ENCODE measurements at regions not wholly inside any gene's neighbourhood (a gene's known extent, or its start where the extent isn't known, plus 50 kb on each side); places are given as distances from the start of the nearest gene placed in this dataset.

DNA sequence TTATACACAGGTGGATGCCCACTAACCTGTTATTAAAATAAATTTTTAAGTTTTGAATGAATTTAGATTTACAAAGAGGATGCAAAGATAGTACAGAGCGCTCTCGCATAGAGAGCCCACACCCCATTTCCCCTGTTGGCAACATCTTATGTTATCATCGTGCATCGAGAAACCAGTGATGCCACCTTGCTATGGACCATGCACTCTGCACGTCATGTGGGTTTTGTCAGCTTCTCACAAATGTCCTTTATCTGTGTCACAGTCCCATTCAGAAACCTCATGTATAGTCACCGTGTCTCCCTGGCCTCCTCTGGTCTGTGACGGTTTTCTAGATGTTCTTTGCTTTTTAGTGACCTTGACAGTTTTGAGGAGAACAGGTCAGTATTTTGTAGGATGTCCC, 60.0 kb downstream of the ING1 start:
- no peak for DNase-seq (ENCODE audit: low read depth)

DNA sequence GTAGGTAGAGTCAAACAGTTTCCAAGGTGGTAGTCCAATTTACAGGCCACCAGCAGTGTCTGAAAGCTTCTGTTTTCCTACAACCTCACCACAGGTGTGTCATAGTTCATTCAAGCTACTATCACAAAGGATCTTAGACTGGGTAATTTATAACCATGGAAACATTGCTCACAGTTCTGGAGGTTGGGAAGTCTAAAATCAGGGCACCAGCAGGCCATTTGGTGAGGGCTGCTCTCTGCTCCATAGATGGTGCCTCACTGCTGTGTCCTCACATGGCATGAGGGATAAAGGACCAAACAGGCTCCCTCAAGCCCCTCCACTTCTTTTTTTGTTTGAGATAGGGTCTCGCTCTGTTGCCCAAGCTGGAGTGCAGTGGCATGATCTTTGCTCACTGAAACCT, 60.6 kb downstream of the ING1 start:
- DNase-seq (ENCODE audit: low read depth) = no peak

DNA sequence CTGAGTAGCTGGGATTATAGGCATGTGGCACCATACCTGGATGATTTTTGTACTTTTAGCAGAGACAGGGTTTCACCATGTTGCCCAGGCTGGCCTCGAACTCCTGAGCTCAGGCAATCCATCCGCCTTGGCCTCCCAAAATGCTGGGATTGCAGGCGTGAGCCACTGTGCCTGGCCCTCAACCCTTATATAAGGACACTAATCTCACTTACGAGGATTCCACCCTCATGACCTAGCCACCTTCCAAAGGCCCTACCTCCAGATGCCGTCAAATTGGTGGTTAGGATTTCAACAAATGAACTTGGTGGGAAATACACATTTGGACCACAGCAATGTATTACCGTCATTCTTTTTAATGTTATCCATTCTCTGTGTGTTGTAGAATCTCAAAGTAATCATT, 61.0 kb downstream of the ING1 start:
- DNase-seq (ENCODE audit: low read depth) = no peak

DNA sequence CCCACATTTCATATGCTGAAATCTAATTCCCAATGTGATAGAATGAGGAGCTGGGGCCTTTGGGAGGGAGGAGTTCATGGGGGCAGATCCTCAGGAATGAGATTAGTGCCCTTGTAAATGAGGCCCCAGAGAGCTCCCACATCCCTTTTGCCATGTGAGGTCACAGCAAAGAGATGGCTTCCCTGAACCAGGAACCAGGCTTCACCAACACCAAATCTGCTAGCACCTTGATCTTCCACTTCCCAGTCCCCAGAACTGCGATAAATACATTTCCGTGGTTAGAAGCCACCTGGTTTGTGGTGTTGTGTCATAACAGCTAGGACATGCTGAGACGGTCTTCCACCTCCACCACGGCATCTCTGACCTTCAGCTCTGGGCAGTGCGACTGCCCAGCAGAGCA, 62.1 kb downstream of the ING1 start:
- DNase-seq (ENCODE audit: low read depth) = no peak

DNA sequence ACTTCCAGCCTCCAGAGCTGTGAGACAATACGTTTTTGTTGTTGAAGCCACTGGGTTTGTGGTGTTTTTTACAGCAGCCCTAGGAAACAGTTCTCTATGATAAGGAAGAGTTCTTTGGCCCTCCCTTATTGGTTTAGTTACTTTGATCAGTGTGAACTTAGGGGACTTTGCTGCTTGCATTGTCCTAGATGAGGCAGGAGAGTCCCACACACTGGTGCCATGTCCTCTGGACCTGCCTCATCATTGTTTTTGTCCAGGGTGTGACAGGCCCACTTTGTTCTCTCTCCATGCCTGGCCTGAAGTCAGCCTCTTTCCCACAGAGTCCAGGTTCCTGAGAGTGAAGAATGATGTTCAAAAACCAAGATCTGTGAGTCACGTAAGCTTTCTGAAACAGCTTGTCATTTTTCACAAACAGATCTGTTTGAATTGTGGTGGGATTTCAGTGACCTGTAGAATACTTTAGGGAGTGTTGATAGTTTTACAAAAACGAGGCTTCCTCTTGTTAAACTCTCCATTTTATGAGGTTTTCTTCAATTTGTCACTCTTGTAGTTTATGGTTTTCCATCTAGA, 63.8 kb downstream of the ING1 start:
- DNase-seq (ENCODE audit: low read depth) = no peak

DNA sequence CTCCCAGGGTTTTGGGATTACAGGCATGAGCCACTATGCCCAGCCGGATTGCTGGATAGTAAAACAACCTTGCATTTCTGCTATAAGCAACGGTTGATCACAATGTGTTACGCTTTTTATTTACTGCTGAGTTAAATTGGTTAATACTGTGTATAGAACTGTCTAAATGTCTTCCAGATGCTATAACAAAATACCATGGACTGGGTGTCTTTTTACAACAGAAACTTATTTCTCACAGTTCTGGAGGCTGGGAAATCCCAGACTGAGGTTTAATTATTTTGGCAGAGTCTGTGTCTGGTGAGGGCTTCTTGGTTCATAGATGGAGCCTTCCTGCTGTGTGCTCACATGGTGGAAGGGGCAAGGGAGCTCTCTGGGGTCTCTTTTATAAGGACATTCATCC, 65.5 kb downstream of the ING1 start:
- no peak for DNase-seq (ENCODE audit: low read depth)

DNA sequence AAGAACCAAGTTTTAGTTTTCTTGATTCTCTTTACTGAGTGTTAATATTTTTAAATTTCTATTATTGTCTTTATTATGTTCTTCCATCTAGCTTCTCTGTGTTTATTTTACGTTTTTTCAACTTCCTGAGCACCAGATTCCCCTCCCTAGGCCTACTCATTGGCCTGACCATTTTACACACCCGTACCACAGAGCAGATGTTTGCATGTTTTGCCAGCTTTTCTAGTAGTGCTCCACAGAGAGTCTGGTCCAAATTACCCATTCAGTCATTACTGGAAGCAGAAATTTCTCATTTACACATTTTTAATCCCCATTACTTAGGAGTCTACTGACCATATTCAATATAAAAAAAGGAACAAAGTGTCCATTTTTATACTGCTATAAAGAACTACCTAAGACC, 66.9 kb downstream of the ING1 start:
- DNase-seq (ENCODE audit: low read depth) = no peak

DNA sequence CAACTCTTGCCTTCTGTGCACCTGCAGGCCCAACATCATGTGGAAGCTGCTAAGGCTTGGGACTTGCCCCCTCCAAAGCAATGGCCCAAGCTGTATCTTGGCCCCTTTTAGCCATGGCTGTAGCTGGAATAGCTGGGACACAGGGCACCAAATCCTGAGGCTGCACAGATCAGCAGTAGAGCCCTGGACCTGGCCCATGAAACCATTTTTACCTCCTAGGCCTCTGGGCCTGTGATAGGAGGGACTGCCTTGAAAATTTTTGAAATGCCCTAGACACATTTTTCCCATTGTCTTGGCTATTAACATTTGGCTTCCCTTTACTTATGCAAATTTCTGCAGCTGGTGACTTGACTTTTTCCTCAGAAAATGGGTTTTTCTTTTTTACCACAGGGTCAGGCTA, 68.7 kb downstream of the ING1 start:
- DNase-seq (ENCODE audit: low read depth) = no peak

DNA sequence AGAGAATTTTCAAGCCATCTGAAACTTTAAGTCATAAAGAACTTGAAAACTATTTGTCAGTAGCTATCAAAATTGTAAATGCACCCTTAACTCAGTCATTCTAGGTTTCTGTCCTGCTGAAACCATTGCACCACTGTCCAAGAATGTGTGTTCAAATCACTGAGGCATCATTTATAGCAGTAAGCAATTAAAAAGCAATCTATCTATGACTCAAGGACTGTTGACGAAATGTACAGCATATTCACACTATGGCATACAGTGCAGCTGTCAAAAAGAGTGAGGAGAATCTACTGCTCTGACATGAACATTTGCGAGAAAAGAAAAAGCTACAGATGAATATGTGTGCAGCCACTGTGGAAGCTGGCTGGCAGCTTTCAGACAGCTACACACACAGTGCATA, 71.2 kb downstream of the ING1 start:
- no peak for DNase-seq (ENCODE audit: low read depth)

DNA sequence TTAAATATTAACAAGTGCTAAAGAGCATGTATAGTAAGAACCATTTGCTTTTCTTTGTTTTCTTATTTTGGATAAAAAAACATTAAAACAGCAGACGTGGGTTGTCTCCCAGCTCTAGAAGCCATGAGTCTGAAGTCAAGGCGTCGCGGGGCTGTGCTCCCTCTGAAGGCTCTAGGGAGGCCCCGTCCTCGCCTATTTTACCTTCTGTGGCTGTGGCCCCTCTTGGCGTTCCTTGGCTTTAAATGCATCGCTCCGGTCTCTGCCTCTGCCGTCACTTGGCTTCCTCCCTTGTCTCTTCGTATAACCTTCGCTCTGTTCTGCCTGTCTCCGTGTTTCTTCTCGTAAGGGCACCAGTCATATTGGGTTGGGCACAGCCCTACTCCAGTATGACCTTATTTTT, 75.3 kb downstream of the ING1 start:
- DNase-seq (ENCODE audit: low read depth) = no peak

DNA sequence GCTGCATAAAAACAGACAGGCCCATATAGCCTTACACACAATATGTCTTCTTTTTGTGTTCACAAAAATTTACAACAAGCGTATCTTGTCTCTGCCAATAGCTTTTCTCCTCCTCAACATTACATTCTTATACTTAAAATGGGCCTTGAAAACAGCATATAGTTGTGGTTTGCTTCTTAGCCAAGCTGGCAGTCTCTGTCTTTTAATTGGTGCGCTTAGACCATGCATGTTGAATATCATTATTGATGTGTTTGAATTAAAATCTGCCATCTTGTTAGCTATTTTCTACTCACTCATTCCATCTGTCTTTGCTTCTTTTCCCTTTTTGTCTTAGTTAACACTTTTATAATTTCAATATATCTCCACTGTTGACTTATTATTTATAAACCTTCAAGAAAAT, 76.4 kb downstream of the ING1 start:
- no peak for DNase-seq (ENCODE audit: low read depth)

DNA sequence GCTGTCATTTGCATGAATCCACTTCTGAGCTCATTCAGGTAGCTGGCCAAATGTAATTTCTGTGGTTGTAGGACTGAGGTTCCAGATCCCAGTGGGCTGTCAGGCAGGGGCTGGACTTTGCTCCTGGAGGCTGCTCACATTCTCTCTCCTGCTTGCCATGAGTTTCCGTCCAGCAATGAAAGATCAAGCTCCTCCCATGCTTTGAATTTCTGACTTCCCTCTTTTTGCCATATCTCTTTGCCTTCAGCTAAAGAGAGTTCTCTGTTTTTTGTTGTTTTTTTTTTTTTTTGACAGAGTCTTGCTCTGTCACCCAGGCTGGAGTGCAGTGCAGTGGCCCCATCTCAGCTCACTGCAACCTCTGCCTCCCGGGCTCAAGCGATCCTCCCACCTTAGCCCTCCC, 76.9 kb downstream of the ING1 start:
- no peak for DNase-seq (ENCODE audit: low read depth)

DNA sequence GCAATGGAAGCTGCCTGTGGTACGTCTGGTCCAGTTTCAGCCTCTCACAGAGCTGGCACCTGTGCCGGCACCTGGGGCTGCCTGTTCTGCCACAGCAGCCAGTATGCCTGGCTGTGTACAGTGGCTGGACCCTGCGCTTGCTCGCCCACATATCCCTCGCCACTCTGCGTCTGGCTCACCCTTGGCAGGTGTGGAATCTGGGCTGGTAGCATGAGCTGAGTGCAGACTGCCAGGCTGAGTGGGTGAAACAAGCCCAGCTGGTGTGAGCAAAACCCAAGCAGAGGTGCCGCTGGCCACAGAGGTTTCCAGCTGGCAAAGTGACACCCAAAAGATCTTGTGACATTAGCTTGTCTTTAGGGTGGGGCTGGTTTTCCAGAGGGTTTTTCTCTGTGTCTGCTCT, 80.7 kb downstream of the ING1 start:
- DNase-seq (ENCODE audit: low read depth) = no peak

DNA sequence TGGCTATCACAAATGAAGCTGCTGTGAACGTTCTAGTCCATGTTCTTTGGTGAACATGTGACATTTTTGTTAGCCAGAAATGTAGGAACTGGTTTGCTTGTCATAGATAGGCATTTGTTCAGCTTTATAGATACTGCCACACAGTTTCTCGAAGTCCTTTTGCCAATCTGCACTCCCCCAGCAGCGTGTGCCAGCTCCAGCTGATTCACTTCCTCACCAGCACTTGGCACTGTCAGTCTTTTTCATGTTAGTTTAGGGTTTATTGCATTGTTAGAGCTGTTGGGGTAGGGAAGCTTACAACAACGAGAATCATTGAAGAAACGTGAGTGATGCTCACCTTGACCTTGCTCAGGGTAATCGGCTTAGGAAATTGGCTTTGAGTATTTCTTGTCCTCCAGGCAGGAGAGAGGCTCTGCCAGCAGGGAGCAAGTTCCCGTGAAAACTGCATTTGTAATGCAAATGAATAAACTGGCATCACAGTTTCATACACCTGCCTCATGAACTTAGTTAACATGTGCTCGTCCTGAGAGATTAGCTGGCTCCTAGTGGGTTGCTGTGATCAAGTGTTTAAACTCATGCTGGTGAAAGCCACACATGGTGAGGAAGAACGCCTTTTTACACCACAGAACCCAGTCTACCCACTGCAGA, 83.9 kb downstream of the ING1 start:
- DNase-seq (ENCODE audit: low read depth) = no peak

DNA sequence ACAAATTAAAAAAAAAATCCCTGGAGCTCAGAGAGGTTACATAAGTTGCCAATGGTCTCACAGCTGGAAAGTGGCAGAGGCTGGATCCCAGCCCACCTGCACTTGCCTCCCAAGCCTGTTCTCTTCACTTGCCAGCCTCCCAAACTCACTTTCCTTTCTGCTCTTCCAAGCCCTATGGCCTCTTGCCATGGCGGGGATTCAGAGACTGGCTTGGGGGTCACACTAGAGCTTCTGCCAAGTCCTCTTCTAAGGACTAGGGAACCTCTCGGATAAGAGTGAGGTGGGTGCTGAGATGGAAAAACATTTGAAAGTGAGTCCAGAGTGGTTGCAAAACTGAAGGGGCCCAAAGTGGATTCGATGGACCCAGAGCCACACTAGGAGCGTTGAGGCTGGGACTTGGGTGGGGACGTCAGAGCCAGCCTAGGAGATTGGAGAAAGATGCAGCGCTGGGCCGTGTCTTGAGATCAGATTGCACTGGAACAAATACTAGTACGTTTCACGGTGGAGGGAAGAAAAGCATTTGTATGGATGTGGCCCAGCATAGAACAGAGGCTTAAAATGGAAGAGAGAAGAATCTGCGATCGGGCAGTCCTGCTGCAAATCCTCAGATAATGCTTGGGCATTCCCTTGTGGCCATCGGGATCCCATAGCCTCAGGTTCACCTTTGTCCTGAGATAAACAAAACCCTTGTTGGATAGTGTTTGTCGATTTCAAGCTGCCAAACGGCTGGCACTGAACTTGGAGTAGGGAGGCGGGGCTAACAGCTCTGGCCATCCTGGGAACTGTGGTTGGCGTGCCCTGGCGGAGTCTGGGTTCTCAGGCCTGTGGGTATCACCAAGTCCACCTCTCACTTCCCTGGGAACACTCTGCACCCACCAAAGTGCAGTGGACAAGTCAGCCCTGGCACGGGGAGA, 84.8 kb downstream of the ING1 start:
- no peak for DNase-seq (ENCODE audit: low read depth)

DNA sequence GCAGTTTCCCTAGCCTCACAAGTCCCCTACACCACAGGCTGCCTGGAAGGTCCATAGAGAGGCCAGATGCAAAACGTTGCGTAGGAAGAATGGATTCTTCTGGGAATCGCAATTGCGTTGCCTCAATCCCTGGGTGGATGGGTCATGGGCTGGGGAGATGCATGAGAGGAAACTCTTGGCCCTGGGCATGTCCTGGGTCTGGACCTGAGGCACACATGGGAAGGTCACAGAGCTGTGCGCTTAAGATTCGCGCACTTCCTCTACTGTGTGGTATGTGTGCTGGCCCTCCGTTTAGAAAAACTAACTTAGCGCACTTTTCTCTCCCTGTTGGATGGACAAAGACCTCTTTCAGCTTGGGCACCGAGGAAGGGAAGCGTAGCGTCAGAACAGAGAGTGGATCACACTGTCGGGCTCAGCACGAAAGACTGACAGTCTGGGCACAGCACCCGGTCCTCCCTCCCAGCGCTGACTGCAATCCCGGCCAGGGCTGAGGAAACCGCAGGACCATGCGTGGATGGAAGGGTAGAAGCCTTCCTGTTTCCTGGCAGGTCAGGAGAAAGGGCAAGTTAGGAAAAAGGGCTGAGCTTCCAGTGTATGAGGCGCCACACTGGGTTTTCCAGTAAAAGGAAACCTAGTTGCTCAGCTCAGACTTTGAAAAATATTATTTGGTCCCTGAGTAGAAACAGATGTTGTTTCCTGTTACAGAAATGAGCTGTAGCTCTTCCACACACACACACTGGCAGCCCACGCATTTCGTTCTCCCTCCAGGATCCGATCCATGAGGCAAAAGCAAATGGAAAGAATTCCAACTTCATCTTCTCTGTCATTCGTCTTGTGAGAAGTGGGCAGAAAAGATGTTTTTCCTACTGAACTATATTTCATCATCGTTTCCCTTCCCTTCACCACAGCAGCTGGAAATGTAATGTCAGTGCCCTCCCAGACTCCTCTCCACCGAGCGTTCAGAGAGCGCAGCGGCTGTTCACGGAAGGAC, 86.0 kb downstream of the ING1 start:
- peak; percentile 13 for DNase-seq (ENCODE audit: low read depth)

DNA sequence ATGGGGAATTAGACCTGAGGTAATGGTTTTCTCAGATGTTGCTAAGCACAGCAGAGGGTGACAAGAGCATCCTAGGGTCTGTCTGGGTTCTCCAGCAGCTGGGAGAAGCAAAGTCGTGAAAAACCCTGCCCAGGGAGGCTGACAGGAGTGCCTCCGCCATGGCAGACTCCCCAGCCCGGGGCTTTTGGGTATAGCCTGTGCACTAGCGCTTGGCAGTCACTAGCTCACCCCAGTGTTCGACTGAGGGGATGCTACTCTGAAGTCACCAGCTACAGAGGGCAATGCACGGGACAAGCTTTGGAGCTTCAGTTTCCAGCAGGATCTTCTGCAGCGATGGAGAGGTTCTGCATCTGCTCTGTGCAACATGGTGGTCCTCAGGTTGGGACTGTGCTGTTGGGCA, 87.5 kb downstream of the ING1 start:
- DNase-seq (ENCODE audit: low read depth) = no peak

DNA sequence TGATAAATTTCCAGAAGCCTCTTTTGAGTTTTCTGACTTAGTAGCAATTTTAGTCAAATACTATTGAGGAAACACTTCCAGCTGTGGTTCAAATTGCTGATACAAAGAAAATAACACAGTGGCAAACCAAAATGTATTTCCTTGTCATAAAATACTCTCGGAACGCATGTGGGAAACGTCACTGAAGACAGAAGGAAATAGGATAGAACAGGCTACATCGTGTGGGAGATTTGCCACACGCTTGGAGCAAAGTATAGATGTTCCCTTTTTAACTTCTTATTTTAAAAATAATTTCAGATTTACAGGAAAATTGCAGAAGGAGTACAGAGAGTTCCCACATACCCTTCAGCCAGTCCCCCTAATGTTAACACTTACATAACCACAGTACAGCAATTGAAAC, 88.8 kb downstream of the ING1 start:
- no peak for DNase-seq (ENCODE audit: low read depth)

DNA sequence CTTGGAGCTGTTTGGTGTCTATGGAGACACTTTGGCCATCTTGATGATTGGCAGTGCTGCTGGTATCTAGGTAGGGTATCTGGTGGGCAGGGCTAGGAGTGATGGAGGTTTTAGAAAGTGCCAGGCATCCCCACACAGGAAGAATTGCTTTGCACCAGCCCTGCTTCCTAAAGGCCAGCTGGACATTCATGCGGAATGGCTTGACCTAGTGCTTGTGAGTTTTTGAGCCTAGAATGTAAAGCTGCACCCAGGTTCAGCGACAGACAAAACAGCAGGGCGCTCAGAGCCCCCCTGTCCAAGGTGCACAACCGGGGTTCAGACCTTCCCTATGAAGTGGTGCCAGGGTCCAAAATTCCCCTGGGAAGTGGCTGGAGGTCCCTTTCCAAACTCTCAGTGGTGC, 93.1 kb downstream of the ING1 start:
- DNase-seq (ENCODE audit: low read depth) = no peak

DNA sequence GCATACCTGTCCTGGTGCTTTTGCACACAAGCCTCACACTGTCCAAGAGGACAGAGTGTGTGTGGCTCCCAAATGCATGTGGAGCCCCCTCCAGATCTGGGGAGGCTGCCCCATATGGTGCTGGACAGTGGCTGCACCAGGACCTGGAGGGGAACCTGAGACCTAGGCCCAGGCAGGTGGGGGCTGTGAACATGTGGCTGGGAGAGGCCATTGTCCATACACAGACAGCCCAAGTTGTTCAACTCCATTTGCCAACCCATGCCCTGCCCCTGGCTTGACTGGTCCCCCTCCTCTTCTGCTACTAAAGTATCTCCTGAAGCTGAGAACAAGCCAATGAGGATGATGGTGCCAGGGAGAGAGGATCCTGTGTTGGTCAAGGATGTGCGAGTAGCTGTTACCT, 94.0 kb downstream of the ING1 start:
- no peak for DNase-seq (ENCODE audit: low read depth)

DNA sequence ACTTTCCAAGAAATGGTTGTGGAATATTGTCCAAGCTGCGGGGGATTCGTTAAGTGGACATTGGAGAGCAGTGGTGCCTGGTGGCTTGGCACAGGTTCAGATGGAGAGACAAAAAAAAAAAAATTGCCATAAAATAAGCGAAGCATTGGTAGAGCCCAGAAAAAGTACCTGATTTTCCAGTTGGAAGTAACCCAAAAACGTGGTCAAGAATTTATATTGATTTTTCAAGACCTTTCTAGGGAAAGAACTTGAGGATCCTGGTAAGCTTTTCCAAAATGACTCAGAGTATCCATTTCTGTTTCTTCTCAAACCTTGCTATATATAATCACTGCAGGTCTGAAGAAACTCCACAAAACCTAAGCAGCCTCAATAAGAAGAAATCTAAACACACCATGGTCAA, 94.6 kb downstream of the ING1 start:
- DNase-seq (ENCODE audit: low read depth) = no peak

DNA sequence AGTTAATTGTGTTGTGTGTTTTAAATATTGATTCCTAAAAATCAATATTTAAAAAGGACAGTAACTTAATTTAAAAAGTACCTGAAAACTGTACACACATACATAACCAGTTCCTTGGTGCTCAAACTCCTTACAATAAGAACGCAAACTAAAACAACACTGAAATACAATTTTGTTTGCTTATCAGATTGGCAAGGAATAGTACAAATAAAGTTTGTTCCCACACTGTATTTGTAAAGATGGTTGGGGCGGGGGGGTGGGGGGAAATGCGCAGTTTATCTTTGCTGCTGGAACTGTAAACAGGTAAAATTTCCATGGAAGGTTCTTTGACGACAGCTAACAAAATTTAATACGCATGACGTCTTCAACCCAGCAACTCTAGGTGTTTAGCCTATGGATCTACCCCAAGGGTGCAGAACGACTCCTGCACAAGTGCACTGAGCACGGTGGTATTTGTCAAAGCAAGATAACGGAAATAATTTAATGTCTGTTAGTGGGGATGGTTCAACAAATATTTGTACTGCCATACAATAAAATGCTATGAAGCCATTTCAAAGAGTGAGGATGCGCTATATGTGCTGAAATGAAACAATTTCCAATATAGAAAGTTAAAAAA, 96.5 kb downstream of the ING1 start:
- DNase-seq (ENCODE audit: low read depth) = no peak

Measured in non-pigmented ciliary epithelial cell (primary cell).